NCI-H524 treated with DMSO at 0.1 percent for 48 hours (cell line): ENCODE measurements at regions not wholly inside any gene's neighbourhood (a gene's known extent, or its start where the extent isn't known, plus 50 kb on each side); places are given as distances from the start of the nearest gene placed in this dataset.
A peak's percentile ranks its signal among the peaks of the same experiment; 100 is the strongest.
"Not testable (repeated sequence)": the region's sequence is repeated elsewhere in the genome, so short reads cannot be mapped to it uniquely, and the experiment has no call there.

Experiments
- DNase-seq: peaks from one replicate; lab custom pipeline; 2025; lab: John Stamatoyannopoulos, UW

GRCh38 chr4:81595798-81596610 is 124.3 kb upstream of the RASGEF1B start:
- no peak for DNase-seq

- DNase-seq: no peak
Measured at GRCh38 chr4:81595287-81595686, 123.6 kb upstream of the RASGEF1B start.

- DNase-seq: peak; percentile 15
Measured at GRCh38 chr4:81594490-81595159, 122.9 kb upstream of the RASGEF1B start.

- DNase-seq: no peak
Measured at GRCh38 chr4:81592701-81593100, 121.0 kb upstream of the RASGEF1B start.

- DNase-seq: no peak
Measured at GRCh38 chr4:81590596-81590995, 118.9 kb upstream of the RASGEF1B start.

- DNase-seq: no peak
Measured at GRCh38 chr4:81589262-81589661, 117.6 kb upstream of the RASGEF1B start.

- no peak for DNase-seq
Measured at GRCh38 chr4:81586706-81587105, 115.0 kb upstream of the RASGEF1B start.

GRCh38 chr4:81580994-81581374 is 109.3 kb upstream of the RASGEF1B start:
- DNase-seq: not testable (repeated sequence)

GRCh38 chr4:81580346-81580993 is 108.8 kb upstream of the RASGEF1B start:
- DNase-seq: no peak

- DNase-seq: no peak
Measured at GRCh38 chr4:81577392-81577791, 105.7 kb upstream of the RASGEF1B start.

- DNase-seq: peak; percentile 39
Measured at GRCh38 chr4:81574991-81575390, 103.3 kb upstream of the RASGEF1B start.

- no peak for DNase-seq
Measured at GRCh38 chr4:81573840-81574239, 102.1 kb upstream of the RASGEF1B start.

GRCh38 chr4:81572402-81572801 is 100.7 kb upstream of the RASGEF1B start:
- DNase-seq: no peak

- no peak for DNase-seq
Measured at GRCh38 chr4:81571105-81571504, 99.4 kb upstream of the RASGEF1B start.

GRCh38 chr4:81566161-81566591 is 94.5 kb upstream of the RASGEF1B start:
- DNase-seq: no peak

- no peak for DNase-seq
Measured at GRCh38 chr4:81565142-81565870, 93.6 kb upstream of the RASGEF1B start.

GRCh38 chr4:81564025-81564424 is 92.3 kb upstream of the RASGEF1B start:
- DNase-seq: no peak

GRCh38 chr4:81562093-81562492 is 90.4 kb upstream of the RASGEF1B start:
- DNase-seq: no peak

GRCh38 chr4:81557306-81557705 is 85.6 kb upstream of the RASGEF1B start:
- DNase-seq: no peak

- no peak for DNase-seq
Measured at GRCh38 chr4:81555489-81555888, 83.8 kb upstream of the RASGEF1B start.

- no peak for DNase-seq
Measured at GRCh38 chr4:81552086-81552485, 80.4 kb upstream of the RASGEF1B start.

GRCh38 chr4:81550388-81550859 is 78.7 kb upstream of the RASGEF1B start:
- DNase-seq: no peak
